ENCODE measurements at regions not wholly inside any gene's neighbourhood (a gene's known extent, or its start where the extent isn't known, plus 50 kb on each side); places are given as distances from the start of the nearest gene placed in this dataset.

- no peaks in the 10 kb centered on the region for H3K36me3 ChIP-seq
- H3K4me3 ChIP-seq = no peak overlapping the region
- H3K4me1 ChIP-seq = no peaks in the 10 kb centered on the region
- ATAC-seq = no peak
- TF ChIP-seq CTCF (IDR thresholded peaks at IDR 0.05) = no peak
- H3K9me3 ChIP-seq = no peaks in the 10 kb centered on the region
- no peaks in the 10 kb centered on the region for H3K27me3 ChIP-seq
- no peak overlapping the region for H3K27ac ChIP-seq
- DNase-seq = no peak
- intact Hi-C loops (cut with DNase I) = no loop called here
Observed at GRCh38 chr16:8493972-8494371, 96.3 kb downstream of the TMEM114 start.

DNA sequence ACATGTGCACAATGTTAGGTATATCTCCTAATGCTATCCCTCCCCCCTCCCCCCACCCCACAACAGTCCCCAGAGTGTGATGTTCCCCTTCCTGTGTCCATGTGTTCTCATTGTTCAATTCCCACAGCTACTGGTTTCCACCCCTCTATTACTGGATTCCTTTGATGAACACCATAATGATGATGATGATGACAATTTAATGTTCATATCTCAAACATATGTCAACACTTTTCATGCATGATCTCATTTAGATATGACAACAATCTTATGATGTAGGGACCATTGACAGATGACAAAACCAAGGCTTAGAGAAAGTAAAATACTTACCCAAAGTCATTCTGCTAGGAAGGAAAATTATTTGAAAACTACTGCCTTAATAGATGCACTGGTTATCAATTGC is 97.6 kb downstream of the TMEM114 start:
- Histone ChIP-seq H3K36me3 (no peaks in the 10 kb centered on the region), H3K9me3 (no peaks in the 10 kb centered on the region), H3K27ac (no peak overlapping the region), H3K4me3 (no peak overlapping the region), H3K27me3 (no peaks in the 10 kb centered on the region), H3K4me1 (no peaks in the 10 kb centered on the region)
- intact Hi-C loops (cut with DNase I) = no loop called here
- ATAC-seq = no peak
- no peak for TF ChIP-seq CTCF (IDR thresholded peaks at IDR 0.05)
- DNase-seq = no peak

GRCh38 chr16:8489580-8489979 is 100.7 kb downstream of the TMEM114 start:
- no peak for ATAC-seq
- H3K36me3 ChIP-seq = no peaks in the 10 kb centered on the region
- H3K27me3 ChIP-seq = no peaks in the 10 kb centered on the region
- no peaks in the 10 kb centered on the region for H3K4me1 ChIP-seq
- intact Hi-C loops (cut with DNase I) = no loop called here
- H3K9me3 ChIP-seq = no peaks in the 10 kb centered on the region
- no peak for DNase-seq
- no peak overlapping the region for H3K27ac ChIP-seq
- H3K4me3 ChIP-seq = no peak overlapping the region
- no peak for TF ChIP-seq CTCF (IDR thresholded peaks at IDR 0.05)

GRCh38 chr16:8486985-8487384 is 103.3 kb downstream of the TMEM114 start:
- no peaks in the 10 kb centered on the region for H3K27me3 ChIP-seq
- H3K27ac ChIP-seq = no peak overlapping the region
- TF ChIP-seq CTCF (IDR thresholded peaks at IDR 0.05) = no peak
- H3K9me3 ChIP-seq = no peaks in the 10 kb centered on the region
- intact Hi-C loops (cut with DNase I) = no loop called here
- DNase-seq (no peak), ATAC-seq (no peak)
- H3K36me3 ChIP-seq = no peaks in the 10 kb centered on the region
- H3K4me3 ChIP-seq = no peak overlapping the region
- no peaks in the 10 kb centered on the region for H3K4me1 ChIP-seq

- DNase-seq (no peak), ATAC-seq (no peak)
- Histone ChIP-seq H3K27ac (no peak overlapping the region), H3K36me3 (no peaks in the 10 kb centered on the region), H3K4me1 (no peaks in the 10 kb centered on the region), H3K4me3 (no peak overlapping the region), H3K9me3 (no peaks in the 10 kb centered on the region), H3K27me3 (no peaks in the 10 kb centered on the region)
- intact Hi-C loops (cut with DNase I) = no loop called here
- TF ChIP-seq CTCF (IDR thresholded peaks at IDR 0.05) = no peak
Observed at GRCh38 chr16:8483396-8483795, 106.9 kb downstream of the TMEM114 start.

DNA sequence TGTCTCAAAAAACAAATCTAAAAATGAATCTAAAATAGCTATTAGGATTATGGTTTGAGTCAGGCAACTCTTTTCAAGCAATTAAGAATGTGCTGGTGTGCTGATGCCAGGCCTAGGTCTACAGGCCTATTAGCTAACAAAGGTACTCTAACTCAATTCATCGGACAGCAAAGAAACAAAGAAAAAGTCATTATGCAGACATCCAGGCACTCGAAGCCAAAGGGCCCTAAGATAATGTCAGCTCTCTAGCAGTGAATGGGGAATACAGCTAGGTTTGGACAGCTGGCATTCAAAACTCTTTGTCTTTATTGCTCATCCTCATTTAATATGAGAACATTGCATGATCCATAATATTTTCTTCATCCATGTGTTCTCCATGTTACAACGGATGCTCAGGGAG is 108.5 kb downstream of the TMEM114 start:
- Histone ChIP-seq H3K27me3 (no peaks in the 10 kb centered on the region), H3K4me1 (no peaks in the 10 kb centered on the region), H3K36me3 (no peaks in the 10 kb centered on the region), H3K4me3 (no peak overlapping the region), H3K9me3 (no peaks in the 10 kb centered on the region), H3K27ac (no peak overlapping the region)
- no peak for TF ChIP-seq CTCF (IDR thresholded peaks at IDR 0.05)
- DNase-seq (no peak), ATAC-seq (no peak)
- intact Hi-C loops (cut with DNase I) = no loop called here

Data from upper lobe of right lung (tissue), 1 donor.